ENCODE measurements at regions not wholly inside any gene's neighbourhood (a gene's known extent, or its start where the extent isn't known, plus 50 kb on each side); places are given as distances from the start of the nearest gene placed in this dataset.

- TF ChIP-seq CTCF (IDR thresholded peaks at IDR 0.05) (no peak), POLR2A (IDR thresholded peaks at IDR 0.05) (no peak)
These were observed 256.9 kb upstream of the PTPRD start for GRCh38 chr9:10869687-10870086.
